Adrenal gland (tissue), 9 donors: ENCODE measurements at regions not wholly inside any gene's neighbourhood (a gene's known extent, or its start where the extent isn't known, plus 50 kb on each side); places are given as distances from the start of the nearest gene placed in this dataset.

ENCODE experiments used
- DNase-seq, 7 donors: peaks; one replicate each; pipeline ENCODE4 v3.0.0-alpha.2; 2019 to 2020
- H3K27ac ChIP-seq, 5 donors: fragments of 200-600 bp; sonication (generic) in 4 of 5; 1 replicate in 3 of 5; 2 replicates in 2 of 5; pipeline versions ENCODE4 v1.5.1 to v1.8.0; 2016 to 2020; ENCODE audit warnings: mild to moderate bottlenecking in 1 of 5
- H3K27me3 ChIP-seq: fragments of 200-600 bp; 2 replicates; pipeline ENCODE4 v1.8.0; 2021
- H3K36me3 ChIP-seq, 2 donors: fragments of 200-600 bp; replicated peaks in 1 of 2; 1 replicate in 1 of 2; 2 replicates in 1 of 2; pipeline versions ENCODE4 v1.5.1 to v1.8.0; 2018 to 2022
- H3K4me1 ChIP-seq, 2 donors: fragments of 200-600 bp; replicated peaks in 1 of 2; 1 replicate in 1 of 2; 2 replicates in 1 of 2; pipeline versions ENCODE4 v1.5.1 to v1.8.0; 2018 to 2021
- H3K4me3 ChIP-seq, 4 donors: fragments of 200-600 bp; sonication (generic) in 3 of 4; one replicate each; pipeline ENCODE4 v1.5.1; 2016 to 2018
- H3K9me3 ChIP-seq, 3 donors: fragments of 200-600 bp; sonication (generic) in 1 of 3; replicated peaks in 1 of 3; 1 replicate in 2 of 3; 2 replicates in 1 of 3; pipeline versions ENCODE4 v1.5.1 to v1.8.0; 2016 to 2021
- POLR2A ChIP-seq, 2 donors: fragments of 450-650 bp; IDR thresholded peaks; one replicate each; pipeline ENCODE4 v1.6.1; 2017; ENCODE audit warnings: antibody characterized with exemption in 2 of 2, mild to moderate bottlenecking in 2 of 2, moderate library complexity in 1 of 2
- WGBS, 4 donors: extraction: QIAGEN DNeasy Blood & Tissue Kit in 2 of 4; methylation state at CpG; one replicate each; pipeline versions ENCODE4 v1.1.5 to v1.1.7; 2013 to 2017; 5-methylcytosine and 5-hydroxymethylcytosine counted together
- intact Hi-C, 2 donors: fragments of 100-400 bp; cut with DNase I; formaldehyde crosslinking; loops; one replicate each; pipeline versions ENCODE4 v1.14.1 to v1.15.0; 2022 to 2023
- TF ChIP-seq, protein P1 (sequence below), 6 experiments: fragments of 450-650 bp in 4 of 6; fragments of 200-600 bp in 2 of 6; sonication (generic) in 1 of 6; IDR thresholded peaks; 1 replicate in 5 of 6; 2 replicates in 1 of 6; pipeline versions ENCODE4 v1.5.1 to v1.8.0; 2016 to 2021; ENCODE audit warnings: antibody characterized with exemption in 6 of 6, mild to moderate bottlenecking in 2 of 6, moderate library complexity in 1 of 6
- donor health status: healthy with polysubstance abuse.
- donor health status: Bipolar disorder and iron deficiency.
- donor health status: DM: yes; HTN: yes; CAD: no.
- donor health status: DM: no; HTN: no; CAD: no.
- donor health status: DM: no; HTN: no; CAD: no.

DNA sequence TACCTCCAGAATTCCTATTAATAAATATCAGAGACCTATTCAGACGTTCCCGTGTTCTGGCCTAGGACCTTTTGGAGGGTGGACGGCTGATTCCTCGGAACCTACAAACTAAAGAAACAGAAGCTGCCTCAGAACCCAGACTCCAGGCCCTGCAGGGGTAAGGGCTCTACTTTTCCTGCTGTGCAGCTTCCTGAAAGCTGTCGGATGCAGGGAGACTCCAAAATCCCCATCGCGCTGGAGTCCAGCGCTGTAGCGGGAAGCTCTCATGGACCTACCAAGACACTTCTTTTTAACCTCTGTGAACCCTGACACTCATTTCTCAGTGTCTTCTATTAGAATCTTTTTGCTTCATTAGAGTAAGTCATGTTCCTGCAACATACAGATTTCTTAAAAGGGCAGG is 244.5 kb upstream of the PITRM1 start:
- intact Hi-C loops: no loop called here
- no peak overlapping the region for H3K4me3 ChIP-seq
- H3K27me3 ChIP-seq: no peaks in the 10 kb centered on the region
- 88 to 96% (median 91%) methylated on average over 9 of the region's 9 CpGs for WGBS, 4 donors
- no peaks in the 10 kb centered on the region for H3K4me1 ChIP-seq
- H3K36me3 ChIP-seq: no peaks in the 10 kb centered on the region
- no peak overlapping the region for H3K27ac ChIP-seq
- TF ChIP-seq POLR2A (IDR thresholded peaks at IDR 0.05): no peak
- TF ChIP-seq, protein P1, sequence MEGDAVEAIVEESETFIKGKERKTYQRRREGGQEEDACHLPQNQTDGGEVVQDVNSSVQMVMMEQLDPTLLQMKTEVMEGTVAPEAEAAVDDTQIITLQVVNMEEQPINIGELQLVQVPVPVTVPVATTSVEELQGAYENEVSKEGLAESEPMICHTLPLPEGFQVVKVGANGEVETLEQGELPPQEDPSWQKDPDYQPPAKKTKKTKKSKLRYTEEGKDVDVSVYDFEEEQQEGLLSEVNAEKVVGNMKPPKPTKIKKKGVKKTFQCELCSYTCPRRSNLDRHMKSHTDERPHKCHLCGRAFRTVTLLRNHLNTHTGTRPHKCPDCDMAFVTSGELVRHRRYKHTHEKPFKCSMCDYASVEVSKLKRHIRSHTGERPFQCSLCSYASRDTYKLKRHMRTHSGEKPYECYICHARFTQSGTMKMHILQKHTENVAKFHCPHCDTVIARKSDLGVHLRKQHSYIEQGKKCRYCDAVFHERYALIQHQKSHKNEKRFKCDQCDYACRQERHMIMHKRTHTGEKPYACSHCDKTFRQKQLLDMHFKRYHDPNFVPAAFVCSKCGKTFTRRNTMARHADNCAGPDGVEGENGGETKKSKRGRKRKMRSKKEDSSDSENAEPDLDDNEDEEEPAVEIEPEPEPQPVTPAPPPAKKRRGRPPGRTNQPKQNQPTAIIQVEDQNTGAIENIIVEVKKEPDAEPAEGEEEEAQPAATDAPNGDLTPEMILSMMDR (IDR thresholded peaks at IDR 0.05): no peak
- no peaks in the 10 kb centered on the region for H3K9me3 ChIP-seq
- no peak for DNase-seq

GRCh38 chr10:3415878-3416605 is 243.5 kb upstream of the PITRM1 start:
- Histone ChIP-seq H3K9me3 (no peaks in the 10 kb centered on the region), H3K4me1 (no peaks in the 10 kb centered on the region), H3K4me3 (no peak overlapping the region), H3K27me3 (no peaks in the 10 kb centered on the region), H3K36me3 (no peaks in the 10 kb centered on the region), H3K27ac (no peak overlapping the region)
- TF ChIP-seq, protein P1 (IDR thresholded peaks at IDR 0.05): no peak
- TF ChIP-seq POLR2A (IDR thresholded peaks at IDR 0.05): no peak
- intact Hi-C loops: no loop called here
- WGBS, 4 donors: 84 to 86% (median 84%) methylated on average over 17 of the region's 17 CpGs
- no peak for DNase-seq

DNA sequence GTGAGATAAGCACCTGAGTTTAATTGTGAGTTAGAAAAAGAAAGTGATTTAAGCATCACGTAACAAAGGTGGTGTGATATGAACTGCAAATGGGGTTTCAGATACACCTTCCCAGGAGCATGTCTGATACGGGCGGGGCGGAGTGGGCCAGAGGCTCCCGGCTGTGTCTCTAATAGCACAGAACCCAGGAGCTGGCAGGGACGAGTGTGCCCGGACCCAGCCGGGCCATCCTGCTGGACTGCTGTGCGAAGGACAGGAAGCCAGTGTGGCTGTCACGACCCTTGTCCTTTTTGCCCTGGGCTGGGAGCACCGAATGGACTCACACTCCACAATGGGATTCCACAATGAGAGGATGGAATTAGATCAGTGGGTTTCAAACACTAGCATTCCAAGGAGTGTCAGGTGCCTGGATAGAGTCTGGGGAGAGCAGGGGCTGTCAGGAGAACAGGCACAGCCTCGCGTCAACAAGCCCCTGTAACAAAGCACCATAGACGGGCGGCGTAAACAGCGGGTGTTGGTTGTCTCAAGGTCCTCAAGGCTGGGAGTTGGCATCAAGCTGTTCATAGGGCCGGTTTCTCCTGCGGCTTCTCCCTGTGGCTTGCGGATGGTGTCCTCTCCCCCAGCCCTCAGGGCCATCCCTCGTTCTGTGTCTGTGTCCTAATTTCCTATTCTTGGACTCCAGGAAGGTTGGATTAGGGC is 242.6 kb upstream of the PITRM1 start:
- intact Hi-C loops: no loop called here
- 80 to 83% (median 82%) methylated on average over 20 to 21 of the region's 21 CpGs for WGBS, 4 donors
- no peak for DNase-seq
- no peak overlapping the region for H3K4me3 ChIP-seq
- no peaks in the 10 kb centered on the region for H3K9me3 ChIP-seq
- TF ChIP-seq, protein P1 (IDR thresholded peaks at IDR 0.05): no peak
- no peak for TF ChIP-seq POLR2A (IDR thresholded peaks at IDR 0.05)
- H3K4me1 ChIP-seq: no peaks in the 10 kb centered on the region
- H3K27me3 ChIP-seq: no peaks in the 10 kb centered on the region
- H3K27ac ChIP-seq: no peak overlapping the region
- no peaks in the 10 kb centered on the region for H3K36me3 ChIP-seq

DNA sequence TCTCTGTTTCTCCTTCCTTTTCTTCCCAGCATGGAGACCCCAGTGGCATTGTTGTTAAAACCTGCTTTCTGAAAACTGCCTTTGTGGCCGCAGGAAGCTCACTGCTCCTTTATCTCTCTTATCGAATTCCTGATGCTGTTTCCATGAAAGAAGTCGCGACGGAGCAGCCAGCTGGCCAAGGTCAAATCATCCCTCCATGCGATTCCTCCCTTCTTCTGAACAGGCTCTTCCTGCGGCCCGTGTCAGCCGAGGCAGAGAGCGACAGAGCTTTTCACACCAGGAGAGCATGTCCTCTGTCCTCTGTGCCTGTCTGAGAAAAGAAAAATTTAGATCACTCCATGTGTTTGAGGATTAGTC is 242.1 kb upstream of the PITRM1 start:
- intact Hi-C loops: no loop called here
- Histone ChIP-seq H3K9me3 (no peaks in the 10 kb centered on the region), H3K4me1 (no peaks in the 10 kb centered on the region), H3K27ac (no peak overlapping the region), H3K4me3 (no peak overlapping the region), H3K36me3 (no peaks in the 10 kb centered on the region), H3K27me3 (no peaks in the 10 kb centered on the region)
- WGBS, 4 donors: 38 to 51% (median 49%) methylated on average over 10 of the region's 10 CpGs
- TF ChIP-seq POLR2A (IDR thresholded peaks at IDR 0.05): no peak
- TF ChIP-seq, protein P1 (IDR thresholded peaks at IDR 0.05): no peak
- no peak for DNase-seq
